DND-41 (cell line): ENCODE measurements at regions not wholly inside any gene's neighbourhood (a gene's known extent, or its start where the extent isn't known, plus 50 kb on each side); places are given as distances from the start of the nearest gene placed in this dataset.

Source experiments
- ATAC-seq: fragments of 200-7000 bp; cut with Tn5 transposase; 3 replicates; pipeline ENCODE4 v1.9.1; 2021; ENCODE audit warnings: low read depth; ENCODE audit not compliant: insufficient read depth
- DNase-seq: peaks from one replicate; pipeline ENCODE4 v3.0.0-alpha.2; 2020
- H2AFZ ChIP-seq: 2 replicates; pipeline ENCODE4 v1.6.0; 2012; ENCODE audit warnings: low read depth, low read length
- H3K27ac ChIP-seq: 2 replicates; pipeline ENCODE4 v1.5.1; 2012; ENCODE audit warnings: low read length, inconsistent platforms
- H3K27me3 ChIP-seq: fragments of 200-600 bp; sonication (generic); 2 replicates; pipeline ENCODE4 v1.6.0; 2012; ENCODE audit warnings: low read length, mild to moderate bottlenecking, inconsistent platforms; ENCODE audit not compliant: insufficient read depth, poor library complexity
- H3K36me3 ChIP-seq: 2 replicates; pipeline ENCODE4 v1.5.1; 2012; ENCODE audit warnings: low read length, inconsistent platforms; ENCODE audit not compliant: insufficient read depth
- H3K4me1 ChIP-seq: 2 replicates; pipeline ENCODE4 v1.5.1; 2012; ENCODE audit warnings: mild to moderate bottlenecking, low read length; ENCODE audit not compliant: insufficient read depth
- H3K4me2 ChIP-seq: 2 replicates; pipeline ENCODE4 v1.6.0; 2012; ENCODE audit warnings: mild to moderate bottlenecking, moderate library complexity, low read length, inconsistent platforms; ENCODE audit not compliant: insufficient read depth
- H3K4me3 ChIP-seq, 2 experiments: fragments of 200-600 bp in 1 of 2; shearing (Covaris generic) in 1 of 2; 2 replicates each; pipeline ENCODE4 v1.5.1; 2012 to 2016; ENCODE audit warnings: inconsistent platforms in 2 of 2, low read length in 2 of 2, mild to moderate bottlenecking in 2 of 2, low read depth in 1 of 2, moderate library complexity in 1 of 2
- H3K79me2 ChIP-seq: 2 replicates; pipeline ENCODE4 v1.6.0; 2012; ENCODE audit warnings: low read length, inconsistent platforms; ENCODE audit not compliant: insufficient read depth
- H3K9ac ChIP-seq: 2 replicates; pipeline ENCODE4 v1.6.0; 2012; ENCODE audit warnings: low read depth, mild to moderate bottlenecking, inconsistent platforms, low read length, moderate library complexity
- H3K9me3 ChIP-seq: 2 replicates; pipeline ENCODE4 v1.5.1; 2012; ENCODE audit warnings: low read length, moderate library complexity, mild to moderate bottlenecking, inconsistent platforms; ENCODE audit not compliant: insufficient read depth, severe bottlenecking
- H4K20me1 ChIP-seq: 2 replicates; pipeline ENCODE4 v1.6.0; 2012; ENCODE audit warnings: low read length; ENCODE audit not compliant: insufficient read depth
- EZH2 ChIP-seq: IDR thresholded peaks from 3 replicates; pipeline ENCODE4 v1.6.1; 2012; ENCODE audit warnings: borderline replicate concordance, low read depth, mild to moderate bottlenecking, moderate library complexity, low read length, inconsistent platforms; ENCODE audit not compliant: severe bottlenecking
- TF ChIP-seq, protein P1 (sequence below): IDR thresholded peaks from 2 replicates; pipeline ENCODE4 v1.5.1; 2012; ENCODE audit warnings: borderline replicate concordance, low read length, moderate library complexity, mild to moderate bottlenecking; ENCODE audit not compliant: poor library complexity, severe bottlenecking; ENCODE audit errors: extremely low read depth

DNA sequence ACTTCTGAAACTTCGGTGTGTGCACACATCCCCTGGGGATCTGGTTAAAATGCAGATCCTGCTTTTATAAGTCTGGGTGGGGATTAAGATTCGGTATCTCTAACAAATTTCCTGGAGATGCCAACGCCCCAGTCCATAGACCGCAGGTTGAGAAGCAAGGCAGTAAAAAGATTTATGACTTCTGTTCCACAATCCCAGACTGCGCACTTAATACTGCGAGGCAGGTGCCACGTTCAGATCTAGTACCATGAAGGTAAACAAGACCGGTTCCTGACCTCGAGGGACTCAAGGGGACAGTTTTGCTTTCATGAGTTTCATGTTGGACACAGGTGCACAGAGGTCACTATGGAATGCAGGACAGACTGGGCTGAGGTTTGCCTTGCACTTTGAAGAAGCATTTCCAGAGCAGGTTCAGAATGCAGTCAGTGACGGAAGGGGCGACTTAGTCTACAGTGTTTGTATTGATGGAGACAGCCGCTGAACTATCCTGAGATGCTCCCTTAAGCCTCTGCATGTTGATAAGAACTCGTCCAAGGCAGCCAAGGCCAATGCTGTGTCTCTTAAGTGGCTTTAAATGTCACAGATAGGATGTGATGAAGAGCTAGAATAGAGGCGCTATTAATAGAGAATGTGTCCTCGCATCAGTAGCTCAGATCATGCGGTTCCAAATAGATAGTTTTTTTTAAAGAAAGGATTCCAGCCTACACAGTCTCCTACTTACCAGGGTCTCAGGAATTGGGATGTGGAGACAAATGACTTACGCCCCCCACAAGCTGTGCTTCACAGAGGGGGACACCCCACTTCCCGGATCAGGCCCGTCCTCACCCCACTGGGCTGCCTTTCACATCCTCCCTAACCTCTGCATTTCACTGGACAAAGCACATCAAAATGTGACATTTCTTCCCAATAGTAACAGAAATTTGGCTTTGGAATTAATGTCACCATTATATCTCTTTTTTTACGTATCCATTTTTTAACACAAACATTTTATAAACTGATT, 97.1 kb upstream of the IRS2 start:
- DNase-seq = no peak
- H3K9ac ChIP-seq = no peak overlapping the region
- no peak overlapping the region for H2AFZ ChIP-seq
- no peaks in the 10 kb centered on the region for H3K9me3 ChIP-seq
- no peaks in the 10 kb centered on the region for H3K36me3 ChIP-seq
- TF ChIP-seq EZH2 = no peak
- TF ChIP-seq, protein P1, sequence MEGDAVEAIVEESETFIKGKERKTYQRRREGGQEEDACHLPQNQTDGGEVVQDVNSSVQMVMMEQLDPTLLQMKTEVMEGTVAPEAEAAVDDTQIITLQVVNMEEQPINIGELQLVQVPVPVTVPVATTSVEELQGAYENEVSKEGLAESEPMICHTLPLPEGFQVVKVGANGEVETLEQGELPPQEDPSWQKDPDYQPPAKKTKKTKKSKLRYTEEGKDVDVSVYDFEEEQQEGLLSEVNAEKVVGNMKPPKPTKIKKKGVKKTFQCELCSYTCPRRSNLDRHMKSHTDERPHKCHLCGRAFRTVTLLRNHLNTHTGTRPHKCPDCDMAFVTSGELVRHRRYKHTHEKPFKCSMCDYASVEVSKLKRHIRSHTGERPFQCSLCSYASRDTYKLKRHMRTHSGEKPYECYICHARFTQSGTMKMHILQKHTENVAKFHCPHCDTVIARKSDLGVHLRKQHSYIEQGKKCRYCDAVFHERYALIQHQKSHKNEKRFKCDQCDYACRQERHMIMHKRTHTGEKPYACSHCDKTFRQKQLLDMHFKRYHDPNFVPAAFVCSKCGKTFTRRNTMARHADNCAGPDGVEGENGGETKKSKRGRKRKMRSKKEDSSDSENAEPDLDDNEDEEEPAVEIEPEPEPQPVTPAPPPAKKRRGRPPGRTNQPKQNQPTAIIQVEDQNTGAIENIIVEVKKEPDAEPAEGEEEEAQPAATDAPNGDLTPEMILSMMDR = no peak
- no peaks in the 10 kb centered on the region for H3K27me3 ChIP-seq
- peaks cover 5% of the 10 kb centered on the region; the same call in 1 of the 2 replicates for H3K4me1 ChIP-seq
- no peaks in the 10 kb centered on the region for H4K20me1 ChIP-seq
- H3K4me3 ChIP-seq = no peak overlapping the region
- H3K4me2 ChIP-seq = no peak overlapping the region
- no peak overlapping the region for H3K27ac ChIP-seq
- no peak for ATAC-seq
- H3K79me2 ChIP-seq = no peaks in the 10 kb centered on the region

- Histone ChIP-seq H3K9me3 (no peaks in the 10 kb centered on the region), H3K4me2 (no peak overlapping the region), H3K79me2 (no peaks in the 10 kb centered on the region), H4K20me1 (no peaks in the 10 kb centered on the region), H3K9ac (no peak overlapping the region), H3K27me3 (no peaks in the 10 kb centered on the region), H3K4me1 (peaks cover 5% of the 10 kb centered on the region; the same call in 1 of the 2 replicates), H2AFZ (no peak overlapping the region), H3K4me3 (no peak overlapping the region), H3K27ac (no peak overlapping the region), H3K36me3 (no peaks in the 10 kb centered on the region)
- DNase-seq = no peak
- TF ChIP-seq, protein P1 = no peak
- no peak for TF ChIP-seq EZH2
- ATAC-seq = no peak
Measured at GRCh38 chr13:109881961-109882558, 95.7 kb upstream of the IRS2 start.

- H3K27ac ChIP-seq = no peak overlapping the region
- DNase-seq (no peak), ATAC-seq (no peak)
- H4K20me1 ChIP-seq = no peaks in the 10 kb centered on the region
- H2AFZ ChIP-seq = no peak overlapping the region
- H3K79me2 ChIP-seq = no peaks in the 10 kb centered on the region
- H3K4me2 ChIP-seq = no peak overlapping the region
- H3K36me3 ChIP-seq = no peaks in the 10 kb centered on the region
- H3K27me3 ChIP-seq = no peaks in the 10 kb centered on the region
- no peak overlapping the region for H3K4me3 ChIP-seq
- no peak for TF ChIP-seq EZH2
- TF ChIP-seq, protein P1 = no peak
- peaks cover 7% of the 10 kb centered on the region for H3K4me1 ChIP-seq
- no peaks in the 10 kb centered on the region for H3K9me3 ChIP-seq
- H3K9ac ChIP-seq = no peak overlapping the region
Measured at GRCh38 chr13:109881347-109881725, 95.0 kb upstream of the IRS2 start.
